HG03354 (cell line): ENCODE measurements at regions not wholly inside any gene's neighbourhood (a gene's known extent, or its start where the extent isn't known, plus 50 kb on each side); places are given as distances from the start of the nearest gene placed in this dataset.
A peak's percentile ranks its signal among the peaks of the same experiment; 100 is the strongest.
"Not testable (repeated sequence)": the region's sequence is repeated elsewhere in the genome, so short reads cannot be mapped to it uniquely, and the experiment has no call there.

Experiments used
- ATAC-seq: cut with Tn5 transposase; IDR thresholded peaks from one replicate; pipeline ENCODE4 v1.9.1; 2021; ENCODE audit warnings: mild to moderate bottlenecking; ENCODE audit not compliant: unreplicated experiment, poor library complexity, severe bottlenecking

DNA sequence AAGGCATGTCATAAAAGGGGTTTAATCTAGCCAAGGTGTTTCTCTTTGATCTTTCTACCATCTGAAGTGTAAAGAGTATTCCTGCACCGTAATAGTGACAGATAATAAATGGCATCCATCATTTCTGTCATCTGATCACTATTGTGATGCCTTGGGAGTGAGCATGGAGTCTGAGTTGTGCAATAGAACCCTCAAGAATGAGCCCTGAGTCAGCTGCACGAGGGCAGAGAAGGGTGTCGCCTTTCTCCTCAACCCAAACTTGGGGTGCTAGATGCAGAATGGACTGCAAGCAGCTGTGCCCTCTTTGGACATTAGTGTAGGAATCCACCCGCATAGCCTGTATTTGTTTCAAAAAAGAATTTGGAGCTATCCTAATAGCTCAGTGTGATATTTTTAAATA, 115.2 kb downstream of the ZNF37A start:
- ATAC-seq = no peak

DNA sequence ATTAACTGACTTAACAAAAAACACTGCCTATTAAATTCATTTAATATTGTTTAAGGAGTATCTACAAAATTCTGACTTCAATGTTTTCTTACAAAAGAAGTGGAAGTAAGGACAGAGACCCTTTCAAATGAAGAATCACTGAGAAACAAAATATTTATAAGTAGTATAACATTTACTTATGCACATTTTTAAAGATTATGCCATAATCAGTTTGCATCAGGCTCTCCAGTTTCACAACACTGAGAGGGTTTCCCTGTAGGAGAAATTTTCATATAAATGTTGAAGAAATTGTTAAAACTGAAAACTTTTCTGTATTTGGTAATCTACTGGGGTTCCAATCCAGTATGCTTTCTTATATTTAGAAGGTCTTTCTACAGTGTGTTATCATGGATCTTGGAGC, 115.6 kb downstream of the ZNF37A start:
- ATAC-seq = not testable (repeated sequence)

- ATAC-seq = no peak
These were observed 118.3 kb downstream of the ZNF37A start for GRCh38 chr10:38212460-38212859.

- no peak for ATAC-seq
These were observed 132.2 kb downstream of the ZNF37A start for GRCh38 chr10:38226385-38226784.

DNA sequence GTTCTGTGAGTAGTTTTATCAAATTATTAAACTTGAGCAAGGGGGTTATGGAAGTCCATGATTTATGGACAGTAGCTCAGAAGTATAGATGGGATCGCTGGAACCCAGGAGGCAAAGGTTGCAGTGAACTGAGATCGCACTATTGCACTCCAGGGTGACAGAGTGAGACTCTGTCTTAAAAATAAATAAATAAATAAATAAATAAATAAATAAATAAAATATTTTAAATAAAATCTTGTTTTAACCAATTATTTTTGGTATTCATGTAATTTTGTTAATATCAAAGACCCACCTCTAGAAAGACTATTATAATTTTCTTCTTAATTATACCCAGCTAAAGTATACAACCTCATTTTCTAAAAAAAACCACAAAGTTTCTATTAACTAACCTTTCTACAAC, 134.3 kb downstream of the ZNF37A start:
- ATAC-seq = no peak

DNA sequence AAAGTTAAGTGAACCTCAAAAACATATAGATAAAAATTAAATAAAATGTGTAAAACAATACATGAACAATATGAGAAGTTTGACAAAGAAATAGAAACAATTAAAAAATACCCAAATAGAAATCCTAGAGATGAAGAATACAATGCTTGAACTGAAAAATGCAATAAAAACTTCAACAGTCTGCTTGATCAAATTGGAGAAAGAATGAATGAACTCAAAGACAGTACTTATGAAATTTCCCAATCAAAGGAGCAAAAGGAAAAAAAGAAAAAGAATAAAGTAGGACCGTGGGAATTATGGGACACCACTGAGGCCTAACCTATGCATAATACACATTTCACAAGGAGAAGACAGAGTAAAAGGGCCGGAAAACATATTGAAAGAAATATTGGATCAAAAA, 144.3 kb downstream of the ZNF37A start:
- not testable (repeated sequence) for ATAC-seq

DNA sequence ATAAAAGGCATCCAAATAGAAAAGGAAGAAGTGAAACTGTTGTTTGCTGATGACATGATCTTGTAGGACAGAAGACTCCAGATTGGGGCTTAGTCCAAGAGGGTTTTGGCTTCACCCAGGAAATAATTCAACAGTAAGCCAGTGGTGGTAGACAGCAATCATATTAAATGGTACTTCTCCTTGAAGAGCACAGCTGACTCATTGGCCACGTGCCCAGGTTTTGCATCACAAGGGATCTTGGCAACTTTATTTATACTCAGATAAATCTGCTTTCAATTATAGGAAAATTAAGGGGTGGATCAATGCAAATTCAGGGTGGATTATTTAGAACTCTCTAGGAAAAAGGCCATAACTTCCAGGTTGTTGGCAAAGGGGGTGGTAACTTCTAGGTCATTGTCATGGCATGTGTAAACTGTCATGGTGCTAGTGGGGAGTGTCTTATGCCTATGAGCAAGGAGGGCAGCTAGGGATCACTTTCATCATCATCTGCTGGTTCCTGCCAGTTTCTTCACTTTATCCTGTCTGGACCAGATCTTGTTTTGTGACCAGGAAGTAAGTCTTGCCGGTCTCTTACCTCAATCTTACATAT, 148.0 kb downstream of the ZNF37A start:
- ATAC-seq = not testable (repeated sequence)

DNA sequence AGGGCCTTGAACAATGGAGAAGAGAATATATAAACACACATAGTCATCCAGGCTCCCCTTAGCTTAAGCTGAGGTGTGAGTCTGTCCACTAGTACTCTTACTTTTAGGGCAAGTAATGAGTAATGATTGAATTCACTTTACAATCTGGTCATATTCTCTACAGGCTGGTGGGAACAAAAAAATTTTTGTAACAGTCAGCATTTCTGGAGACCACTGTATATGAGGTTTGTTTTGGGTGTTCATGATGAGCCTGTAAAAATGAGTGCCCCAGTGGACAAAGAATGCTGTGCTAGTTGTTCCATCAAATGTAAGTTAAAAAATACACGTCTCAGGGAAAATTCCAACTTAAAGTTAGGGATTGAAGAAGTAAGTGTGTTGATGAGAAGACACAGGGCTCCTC, 154.0 kb downstream of the ZNF37A start:
- ATAC-seq = not testable (repeated sequence)

DNA sequence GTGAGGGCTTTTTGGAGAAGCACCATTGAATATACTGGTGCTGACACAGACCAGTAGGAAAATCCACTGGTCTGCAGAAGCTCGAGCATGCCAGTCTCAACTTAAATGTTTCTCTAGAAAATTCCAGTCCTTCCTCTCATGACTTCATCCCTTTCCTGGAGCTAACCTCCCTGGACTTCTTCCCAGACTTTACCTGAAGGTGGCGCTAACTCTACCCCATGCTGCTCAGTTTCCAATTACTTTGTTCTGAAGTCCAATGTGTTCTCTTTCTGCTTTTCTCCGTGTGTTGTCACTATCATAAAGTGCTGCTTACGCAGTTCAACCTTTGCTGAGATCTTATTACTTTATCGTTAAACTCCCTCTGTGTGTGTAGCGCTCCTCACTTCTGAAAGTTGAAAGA, 158.4 kb downstream of the ZNF37A start:
- not testable (repeated sequence) for ATAC-seq

GRCh38 chr10:38267555-38267954, 173.4 kb downstream of the ZNF37A start:
- peak; percentile 42 for ATAC-seq

- not testable (repeated sequence) for ATAC-seq
These were observed 176.9 kb downstream of the ZNF37A start for GRCh38 chr10:38271031-38271430.

DNA sequence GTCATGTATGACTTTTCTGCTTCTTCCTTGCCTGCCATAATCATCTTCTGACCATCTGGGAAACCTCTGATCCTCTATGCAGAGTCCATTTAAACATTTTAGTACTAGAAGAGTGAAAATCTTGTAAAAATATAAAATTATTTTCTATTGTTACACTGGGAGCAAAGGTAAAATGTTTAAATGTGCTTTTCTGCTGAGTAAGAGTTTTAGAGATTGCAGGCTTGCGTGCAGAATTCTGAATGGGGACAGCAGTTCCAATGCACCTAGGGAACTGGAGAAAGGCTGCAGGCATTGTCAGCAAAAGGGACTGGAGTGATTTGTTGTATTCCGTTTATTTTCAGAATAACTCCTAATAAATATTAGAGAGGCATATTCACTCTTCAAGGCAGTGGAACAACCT, 180.7 kb downstream of the ZNF37A start:
- not testable (repeated sequence) for ATAC-seq

DNA sequence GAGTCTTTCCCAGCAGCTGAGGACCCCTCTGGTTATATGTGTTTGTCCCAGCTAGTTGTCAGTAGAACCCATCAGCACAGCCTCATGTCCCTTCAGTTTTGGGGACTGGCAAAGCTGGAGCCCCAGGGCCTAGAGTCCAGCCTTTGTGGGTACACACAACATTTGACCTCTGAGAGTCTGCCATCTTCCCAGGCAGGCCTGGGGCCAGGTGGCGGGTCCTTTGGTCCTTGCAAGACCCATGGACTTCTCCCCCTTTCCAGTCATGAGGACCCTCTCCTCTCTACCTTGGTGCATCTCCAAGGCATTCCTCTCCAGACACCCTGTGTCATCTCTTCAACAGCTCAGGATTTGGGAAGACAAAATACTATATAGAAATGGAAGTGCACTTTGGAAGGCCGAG, 198.4 kb downstream of the ZNF37A start:
- not testable (repeated sequence) for ATAC-seq

- ATAC-seq = not testable (repeated sequence)
These were observed 216.0 kb downstream of the ZNF37A start for GRCh38 chr10:38310111-38310510.

DNA sequence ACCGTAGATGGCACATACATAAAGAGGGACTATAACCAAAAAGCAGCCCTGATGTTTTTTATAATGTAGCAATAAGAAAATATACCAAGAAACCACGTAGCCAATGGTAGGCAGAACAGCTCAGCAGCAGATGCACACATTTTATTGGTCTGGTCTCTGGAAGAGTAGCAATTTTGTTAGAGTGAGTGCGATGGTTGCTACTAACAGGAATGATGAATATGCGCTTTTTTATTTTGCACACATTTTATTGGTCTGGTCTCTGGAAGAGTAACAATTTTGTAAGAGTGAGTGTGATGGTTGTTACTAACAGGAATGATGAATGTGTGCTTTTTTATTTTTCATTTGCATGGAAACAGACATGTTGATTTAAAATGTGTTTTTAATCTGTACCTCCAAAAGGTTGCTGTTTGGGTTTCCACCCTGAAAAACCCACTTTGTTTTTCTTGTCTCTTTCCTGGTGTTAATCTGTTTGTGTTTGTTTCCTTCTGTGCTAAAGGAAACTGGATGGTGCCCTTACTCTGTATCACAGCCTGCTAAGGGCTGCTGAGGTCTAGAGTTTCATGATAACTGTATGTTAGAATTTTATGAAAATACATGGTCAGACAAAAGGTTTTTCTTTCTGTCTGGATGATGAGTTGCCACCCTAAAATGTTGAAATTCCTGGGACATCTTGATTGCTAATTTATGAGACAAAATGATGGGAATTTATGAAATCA, 221.1 kb downstream of the ZNF37A start:
- ATAC-seq = not testable (repeated sequence)

GRCh38 chr10:38321393-38321792, 227.3 kb downstream of the ZNF37A start:
- not testable (repeated sequence) for ATAC-seq

DNA sequence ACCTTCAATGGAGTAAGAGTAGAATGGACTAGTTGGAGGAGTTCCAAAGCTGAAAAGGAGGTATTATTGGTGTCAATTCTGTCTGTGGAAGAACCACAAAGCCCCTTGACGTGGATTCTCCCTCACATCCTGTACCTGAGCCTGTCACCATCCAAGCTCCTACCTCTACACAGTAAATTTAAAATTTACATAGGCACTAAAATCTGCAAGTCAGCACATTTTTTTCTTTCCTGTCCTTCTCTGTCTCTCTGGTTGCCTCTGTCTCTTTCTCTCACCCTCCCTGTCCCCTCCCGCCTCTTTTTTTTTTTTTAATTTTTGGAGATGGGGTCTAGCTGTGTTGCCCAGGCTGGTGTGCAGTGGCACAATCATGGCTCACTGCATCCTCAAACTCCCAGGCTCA, 236.2 kb downstream of the ZNF37A start:
- ATAC-seq = not testable (repeated sequence)

DNA sequence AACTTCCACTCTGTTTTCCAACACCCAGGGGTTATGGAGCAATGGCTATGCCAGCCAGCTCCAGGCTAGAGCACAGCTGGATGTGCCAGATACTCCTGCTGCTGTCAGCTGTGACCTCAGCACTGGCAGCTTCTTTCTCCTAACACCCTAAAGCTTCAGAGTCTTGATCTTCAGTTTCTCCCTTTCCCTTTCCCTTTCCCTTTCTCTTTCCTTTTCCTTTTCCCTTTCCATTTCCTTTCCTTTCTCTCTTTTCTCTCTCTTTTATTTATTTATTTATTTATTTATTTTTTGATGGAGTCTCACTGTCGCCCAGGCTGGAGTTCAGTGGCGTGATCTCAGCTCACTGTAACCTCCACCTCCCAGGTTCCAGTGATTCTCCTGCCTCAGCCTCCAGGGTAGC, 237.0 kb downstream of the ZNF37A start:
- ATAC-seq = not testable (repeated sequence)

GRCh38 chr10:38333699-38334098, 239.6 kb downstream of the ZNF37A start:
- not testable (repeated sequence) for ATAC-seq

GRCh38 chr10:38350645-38351044, 256.5 kb downstream of the ZNF37A start:
- ATAC-seq = not testable (repeated sequence)

DNA sequence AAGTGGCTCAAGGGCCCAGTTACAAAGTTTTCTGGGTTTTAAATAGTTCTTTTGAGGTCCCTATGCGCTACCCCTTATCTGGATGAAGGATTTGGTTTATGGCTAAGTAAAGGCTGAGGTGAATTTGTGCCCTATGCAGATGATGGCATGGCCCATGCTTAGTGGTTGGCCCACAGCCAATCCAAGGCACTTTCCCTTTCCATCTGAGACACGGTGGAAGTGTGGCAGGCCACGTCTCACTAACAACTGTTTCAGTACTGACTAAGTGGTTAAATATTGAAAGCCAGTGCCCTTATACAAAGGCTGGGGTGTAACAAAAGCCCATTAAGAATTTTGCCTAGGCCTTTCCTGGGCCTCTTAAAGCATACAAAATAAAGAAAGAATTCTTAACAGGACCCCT, 260.3 kb downstream of the ZNF37A start:
- not testable (repeated sequence) for ATAC-seq
